IPS-18c (cell line): ENCODE measurements at regions not wholly inside any gene's neighbourhood (a gene's known extent, or its start where the extent isn't known, plus 50 kb on each side); places are given as distances from the start of the nearest gene placed in this dataset.
"Not testable (repeated sequence)": the region's sequence is repeated elsewhere in the genome, so short reads cannot be mapped to it uniquely, and the experiment has no call there.

Source experiments
- H3K4me3 ChIP-seq: 2 replicates; pipeline ENCODE4 v1.7.0; 2013; ENCODE audit warnings: low read depth, mild to moderate bottlenecking, low read length, moderate library complexity; ENCODE audit not compliant: insufficient read depth
- H3K9me3 ChIP-seq: one replicate; pipeline ENCODE4 v1.6.1; 2013; ENCODE audit warnings: mild to moderate bottlenecking, low read length, moderate library complexity; ENCODE audit not compliant: control insufficient read depth, insufficient read depth

GRCh38 chr12:94832780-94833681, 170.5 kb downstream of the NDUFA12 start:
- Histone ChIP-seq H3K9me3 (peaks cover 2% of the 10 kb centered on the region), H3K4me3 (no peak overlapping the region)

GRCh38 chr12:94832105-94832504, 171.4 kb downstream of the NDUFA12 start:
- Histone ChIP-seq H3K9me3 (peaks cover 2% of the 10 kb centered on the region), H3K4me3 (no peak overlapping the region)

DNA sequence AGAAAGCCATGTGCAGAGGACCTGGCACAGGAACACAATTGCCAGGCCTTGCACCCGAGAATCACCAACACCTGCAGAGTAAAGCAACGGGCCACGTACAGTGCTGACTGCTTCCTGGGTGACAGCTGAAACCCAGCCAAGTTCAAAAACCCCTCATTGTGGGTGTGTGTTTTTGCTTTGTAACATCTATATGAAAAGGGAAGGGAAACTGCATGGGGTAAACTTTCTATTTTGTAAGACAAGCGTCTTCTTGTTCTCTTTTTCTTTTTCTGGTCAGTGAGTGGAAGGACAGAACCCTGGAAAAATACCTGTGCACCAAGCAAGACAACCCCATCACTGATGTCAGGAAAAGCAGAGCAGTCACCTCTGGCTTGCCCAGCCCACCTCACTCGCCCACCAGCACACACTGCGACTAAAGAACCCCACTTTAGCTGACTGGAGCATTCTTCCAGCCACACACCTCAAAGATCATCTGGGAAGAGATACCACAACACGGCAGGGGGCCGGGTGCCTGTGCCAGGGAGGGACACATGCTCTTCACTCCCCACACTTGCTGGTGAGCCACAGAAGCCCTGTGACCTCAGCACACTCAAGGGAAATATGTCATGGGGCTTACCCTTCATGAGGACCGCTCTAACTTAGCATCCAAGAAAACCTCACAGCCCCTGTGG, 172.3 kb downstream of the NDUFA12 start:
- no peak overlapping the region for H3K4me3 ChIP-seq

GRCh38 chr12:94829552-94829951, 173.9 kb downstream of the NDUFA12 start:
- H3K9me3 ChIP-seq = peaks cover 2% of the 10 kb centered on the region
- no peak overlapping the region for H3K4me3 ChIP-seq

More for the DNA sequence above, 172.3 kb downstream of the NDUFA12 start:
- H3K9me3 ChIP-seq = peaks cover 2% of the 10 kb centered on the region

- peaks cover 8% of the 10 kb centered on the region for H3K9me3 ChIP-seq
- no peak overlapping the region for H3K4me3 ChIP-seq
These were observed 168.7 kb upstream of the TMCC3 start for GRCh38 chr12:94819011-94819410.

DNA sequence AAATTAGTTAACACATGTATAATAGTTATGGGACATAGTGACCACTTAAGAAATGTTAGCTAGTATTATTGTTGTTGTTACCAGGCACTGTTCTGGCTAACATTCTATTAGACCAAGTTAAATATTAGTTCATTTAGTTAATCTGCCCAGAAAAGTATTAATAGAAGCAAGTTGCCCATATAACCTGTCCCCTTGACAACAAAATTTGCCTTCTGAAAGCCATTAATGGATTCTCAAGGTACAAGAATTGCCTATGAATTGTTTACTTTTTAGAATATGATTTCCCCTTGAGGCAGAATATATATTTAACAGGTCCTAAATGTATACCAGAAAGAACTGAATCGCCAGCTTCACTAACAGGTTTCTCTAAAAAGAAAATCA, 167.3 kb upstream of the TMCC3 start:
- Histone ChIP-seq H3K4me3 (no peak overlapping the region), H3K9me3 (peaks cover 6% of the 10 kb centered on the region)

GRCh38 chr12:94817201-94817600, 166.8 kb upstream of the TMCC3 start:
- H3K4me3 ChIP-seq, H3K9me3 ChIP-seq: not testable (repeated sequence)

DNA sequence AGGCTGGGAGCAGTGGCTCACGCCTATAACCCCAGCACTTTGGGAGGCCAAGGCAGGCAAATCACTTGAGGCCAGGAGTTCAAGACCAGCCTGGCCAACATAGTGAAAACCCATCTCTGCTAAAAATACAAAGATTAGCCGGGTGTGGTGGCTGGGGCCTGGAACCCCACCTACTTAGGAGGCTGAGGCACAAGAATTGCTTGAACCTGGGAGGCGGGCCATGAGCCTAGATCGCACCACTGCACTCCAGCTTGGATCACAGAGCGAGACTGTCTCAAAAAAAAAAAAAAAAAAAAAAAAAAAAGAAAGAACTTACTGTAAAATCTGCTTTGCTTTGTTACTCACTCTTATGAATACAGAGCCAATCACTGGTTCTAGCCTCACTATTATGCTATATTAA, 166.4 kb upstream of the TMCC3 start:
- H3K9me3 ChIP-seq, H3K4me3 ChIP-seq: not testable (repeated sequence)

GRCh38 chr12:94815958-94816357, 165.6 kb upstream of the TMCC3 start:
- H3K4me3 ChIP-seq = no peak overlapping the region

DNA sequence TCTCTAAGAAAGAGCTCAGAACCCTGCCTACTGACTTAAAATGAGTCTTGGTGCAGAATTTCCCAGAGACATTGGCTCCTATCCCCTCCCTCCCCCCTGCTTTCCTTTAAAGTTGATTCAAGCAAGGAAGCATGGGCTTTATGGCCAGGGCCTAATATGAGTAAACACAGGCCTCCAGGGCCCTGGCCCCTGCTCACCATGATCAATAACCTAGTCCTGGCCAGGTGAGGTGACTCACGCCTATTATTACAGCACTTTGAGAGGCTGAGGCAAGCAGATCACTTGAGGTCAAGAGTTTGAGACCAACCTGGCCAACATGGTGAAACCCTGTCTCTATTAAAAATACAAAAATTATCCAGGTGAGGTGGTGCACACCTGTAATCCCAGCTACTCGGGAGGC, 165.1 kb upstream of the TMCC3 start:
- no peak overlapping the region for H3K4me3 ChIP-seq
- peaks cover 9% of the 10 kb centered on the region for H3K9me3 ChIP-seq

More at GRCh38 chr12:94815958-94816357, 165.6 kb upstream of the TMCC3 start:
- H3K9me3 ChIP-seq = peaks cover 9% of the 10 kb centered on the region

DNA sequence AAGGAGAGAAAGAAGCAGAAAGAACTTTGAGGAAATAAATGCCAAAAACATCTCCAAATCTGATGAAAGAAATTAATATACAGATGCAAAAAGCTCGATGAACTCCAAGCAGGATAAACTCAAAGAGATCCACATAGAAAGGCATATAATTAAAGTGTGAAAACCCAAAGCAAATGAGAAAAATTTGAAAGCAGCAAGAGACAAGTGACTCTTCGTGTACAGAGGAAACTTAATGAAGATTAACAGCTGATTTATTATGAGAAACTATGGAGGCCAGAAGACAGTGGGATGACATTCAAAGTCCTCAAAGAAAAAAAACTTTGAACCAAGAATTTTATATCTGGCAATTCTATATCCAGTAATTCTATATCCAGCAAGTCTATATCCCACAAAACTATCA, 163.0 kb upstream of the TMCC3 start:
- Histone ChIP-seq H3K4me3 (no peak overlapping the region), H3K9me3 (peaks cover 9% of the 10 kb centered on the region)

DNA sequence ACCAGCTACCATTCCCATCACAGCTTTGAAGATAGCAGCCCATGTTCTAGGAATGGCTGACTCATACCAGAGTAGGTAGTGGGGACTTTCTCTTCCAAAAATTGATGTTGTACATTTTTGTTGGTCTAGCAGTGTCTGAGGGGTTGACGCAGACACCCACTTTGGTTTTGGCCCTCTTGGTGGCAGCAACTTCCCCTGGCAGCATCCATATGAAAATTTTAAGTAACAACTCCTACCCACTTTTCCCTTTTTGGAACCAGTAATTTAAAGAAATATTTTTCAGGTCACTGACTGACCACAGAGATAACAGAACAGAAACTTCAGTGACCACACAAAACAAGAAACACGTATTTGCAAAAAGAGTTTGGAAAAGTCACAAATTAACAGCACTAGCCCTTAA, 162.0 kb upstream of the TMCC3 start:
- H3K4me3 ChIP-seq = no peak overlapping the region
- H3K9me3 ChIP-seq = peaks cover 9% of the 10 kb centered on the region

DNA sequence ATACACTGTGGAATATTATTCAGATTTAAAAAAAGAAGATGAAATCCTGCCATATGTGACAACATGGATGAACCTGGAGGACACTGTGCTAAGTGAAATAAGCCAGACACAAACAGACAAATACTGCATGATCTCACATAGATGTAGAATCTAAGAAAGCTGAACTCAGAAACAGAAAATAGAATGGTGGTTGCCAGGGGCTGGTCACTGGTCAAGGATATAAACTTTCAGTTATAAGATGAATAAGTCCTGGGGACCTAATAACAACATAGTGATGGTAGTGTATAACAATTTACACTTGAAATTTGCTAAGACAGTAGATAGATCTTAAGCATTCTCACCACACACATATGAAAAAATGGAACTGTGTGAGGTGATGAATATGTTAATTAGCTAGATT, 161.3 kb upstream of the TMCC3 start:
- peaks cover 9% of the 10 kb centered on the region for H3K9me3 ChIP-seq
- H3K4me3 ChIP-seq = no peak overlapping the region

- Histone ChIP-seq H3K4me3 (no peak overlapping the region), H3K9me3 (peaks cover 4% of the 10 kb centered on the region)
These were observed 157.6 kb upstream of the TMCC3 start for GRCh38 chr12:94807951-94808350.

DNA sequence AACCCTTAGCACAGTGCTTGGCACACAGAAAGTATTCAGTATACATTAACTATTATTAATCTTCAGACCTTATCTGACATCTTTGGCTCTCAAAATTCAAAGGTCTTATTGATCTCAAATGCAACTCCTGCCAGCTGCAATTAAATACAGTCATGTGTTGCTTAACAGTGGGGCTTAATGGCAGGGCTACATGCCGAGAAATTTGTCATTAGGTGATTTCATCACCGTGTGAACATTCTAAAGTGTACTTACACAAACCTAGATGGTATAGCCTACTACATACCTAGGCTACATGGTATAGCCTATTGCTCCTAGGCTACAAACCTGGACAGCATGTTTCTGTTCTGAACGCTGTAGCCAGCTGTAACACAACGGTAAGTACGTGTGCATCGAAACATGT, 156.3 kb upstream of the TMCC3 start:
- no peak overlapping the region for H3K4me3 ChIP-seq
- H3K9me3 ChIP-seq = no peaks in the 10 kb centered on the region

GRCh38 chr12:94805749-94806529, 155.6 kb upstream of the TMCC3 start:
- no peak overlapping the region for H3K4me3 ChIP-seq
- H3K9me3 ChIP-seq = no peaks in the 10 kb centered on the region

- Histone ChIP-seq H3K4me3 (no peak overlapping the region), H3K9me3 (no peaks in the 10 kb centered on the region)
These were observed 153.6 kb upstream of the TMCC3 start for GRCh38 chr12:94803939-94804338.

DNA sequence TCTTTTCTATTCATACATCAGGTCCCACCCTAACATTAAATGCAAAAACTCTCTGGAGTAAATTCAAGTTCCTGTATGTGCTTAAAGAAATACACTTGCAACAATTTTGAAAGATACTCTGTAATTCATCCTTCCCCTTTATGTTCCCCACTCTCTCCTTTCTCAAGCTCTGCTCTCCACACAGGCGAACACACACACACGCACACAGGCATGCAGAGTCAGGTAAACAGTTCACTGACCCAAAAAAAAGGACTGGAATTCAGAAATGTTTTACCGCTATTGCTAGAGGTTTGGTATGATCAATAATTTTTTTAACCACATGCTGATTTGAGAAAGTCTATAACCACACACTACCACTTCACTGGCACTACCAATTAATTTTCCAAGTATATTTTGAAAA, 152.4 kb upstream of the TMCC3 start:
- H3K4me3 ChIP-seq = no peak overlapping the region

More for the DNA sequence above, 152.4 kb upstream of the TMCC3 start:
- no peaks in the 10 kb centered on the region for H3K9me3 ChIP-seq
